Astrocyte (in vitro differentiated cells and primary cell): ENCODE measurements at regions not wholly inside any gene's neighbourhood (a gene's known extent, or its start where the extent isn't known, plus 50 kb on each side); places are given as distances from the start of the nearest gene placed in this dataset.

Experiments used
- CTCF ChIP-seq: IDR thresholded peaks from 2 replicates; pipeline ENCODE4 v1.5.1; 2011; ENCODE audit warnings: low read depth, mild to moderate bottlenecking, inconsistent platforms, low read length, moderate library complexity; ENCODE audit not compliant: insufficient read depth
- EZH2 ChIP-seq: IDR thresholded peaks from 2 replicates; pipeline ENCODE4 v1.6.1; 2012; ENCODE audit warnings: mild to moderate bottlenecking, low read length, inconsistent platforms; ENCODE audit not compliant: insufficient read depth

DNA sequence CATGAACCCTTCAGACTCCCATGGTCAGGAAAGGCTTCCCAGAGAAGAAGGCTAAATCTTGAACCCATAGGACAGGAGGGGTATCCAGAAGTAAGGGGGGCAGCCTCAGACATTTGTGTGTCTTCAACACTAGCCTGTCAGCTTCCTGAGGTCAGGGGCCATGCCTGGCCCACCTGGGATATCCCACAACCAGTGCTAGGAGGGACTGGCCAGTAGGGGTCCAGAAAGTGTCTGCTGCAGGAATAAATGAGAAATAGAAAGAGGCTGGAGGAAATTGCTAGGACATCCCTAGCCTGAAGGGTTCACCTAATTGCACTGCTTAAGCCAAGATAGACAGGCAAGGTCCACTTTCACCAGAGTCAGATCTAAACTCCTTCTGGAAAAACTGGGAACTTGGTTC, 799.6 kb upstream of the ID2 start:
- TF ChIP-seq EZH2 (no peak), CTCF (no peak)
